Panc1 (cell line): ENCODE measurements at regions not wholly inside any gene's neighbourhood (a gene's known extent, or its start where the extent isn't known, plus 50 kb on each side); places are given as distances from the start of the nearest gene placed in this dataset.

ENCODE experiments used
- CTCF ChIP-seq: fragments of 450-650 bp; IDR thresholded peaks from 2 replicates; pipeline ENCODE4 v1.5.1; 2017; ENCODE audit warnings: mild to moderate bottlenecking
- POLR2AphosphoS5 ChIP-seq: IDR thresholded peaks from 2 replicates; pipeline ENCODE4 v1.6.1; 2012; ENCODE audit warnings: mild to moderate bottlenecking, low read depth, low read length, moderate library complexity
- REST ChIP-seq, 2 experiments: IDR thresholded peaks; 2 replicates each; pipeline ENCODE4 v1.6.1; 2011 to 2012; ENCODE audit warnings: low read depth in 2 of 2, control low read depth in 1 of 2, low read length in 1 of 2, mild to moderate bottlenecking in 1 of 2, moderate library complexity in 1 of 2; ENCODE audit not compliant: insufficient read depth in 1 of 2
- SIN3A ChIP-seq: IDR thresholded peaks from 2 replicates; pipeline ENCODE4 v1.6.1; 2012; ENCODE audit warnings: low read depth, mild to moderate bottlenecking, low read length, moderate library complexity, borderline replicate concordance; ENCODE audit not compliant: insufficient read depth
- TCF7L2 ChIP-seq: IDR thresholded peaks from 2 replicates; pipeline ENCODE4 v1.6.1; 2011; ENCODE audit warnings: mild to moderate bottlenecking, low read depth, low read length, inconsistent platforms

DNA sequence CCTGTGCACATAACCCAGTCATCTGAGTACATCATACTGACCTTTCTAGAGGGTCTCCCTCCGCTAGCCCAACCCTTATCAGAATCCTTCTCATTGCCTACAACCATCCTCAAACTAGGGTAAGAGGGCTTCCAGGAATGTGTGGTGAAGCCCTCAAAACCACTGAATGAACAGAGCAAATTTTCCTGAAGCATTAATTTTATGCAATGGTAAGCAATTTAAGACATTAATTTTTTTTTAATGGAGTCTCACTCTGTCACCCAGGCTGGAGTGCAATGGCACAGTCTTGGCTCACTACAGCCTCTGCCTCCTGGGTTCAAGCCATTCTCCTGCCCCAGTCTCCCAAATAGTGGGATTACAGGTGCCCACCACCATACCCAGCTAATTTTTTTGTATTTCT is 86.1 kb upstream of the ZNF281 start:
- TF ChIP-seq CTCF (no peak), TCF7L2 (no peak), REST (IDR thresholded peaks at IDR 0.05; ENCODE audit: insufficient read depth in 1 of 2, low read depth in 2 of 2, low read length in 1 of 2) (no peak), POLR2AphosphoS5 (no peak), SIN3A (no peak)
